Naive thymus-derived CD4-positive, alpha-beta T cell (primary cell): ENCODE measurements at regions not wholly inside any gene's neighbourhood (a gene's known extent, or its start where the extent isn't known, plus 50 kb on each side); places are given as distances from the start of the nearest gene placed in this dataset.

Experiments used
- ATAC-seq: fragments of 150-1000 bp; cut with Tn5 transposase; 2 replicates; pipeline ENCODE4 v1.10.0; 2021; ENCODE audit warnings: mild to moderate bottlenecking, moderate library complexity
- CTCF ChIA-PET: fragments of 350-600 bp; sonication (Branson Sonifier 250); formaldehyde crosslinking; loops from one replicate; lab custom pipeline; 2021; ENCODE audit warnings: antibody characterized with exemption; lab: Charles Lee
- POLR2A ChIA-PET: fragments of 350-600 bp; sonication (Branson Sonifier 250); formaldehyde crosslinking; loops from one replicate; lab custom pipeline; 2021; ENCODE audit warnings: antibody characterized with exemption, inconsistent platforms; lab: Charles Lee
- DNase-seq, 9 donors: peaks; one replicate each; pipeline versions ENCODE4 v3.0.0 to v3.0.0-alpha.2; 2020 to 2022; ENCODE audit warnings: mixed read lengths in 1 of 9
- H3K27ac ChIP-seq: one replicate; pipeline ENCODE4 v1.7.0; 2013; ENCODE audit warnings: mild to moderate bottlenecking, low read depth, low read length, moderate library complexity
- H3K27me3 ChIP-seq, 2 donors: one replicate each; pipeline ENCODE4 v1.7.0; 2013; ENCODE audit warnings: low read length in 2 of 2, mild to moderate bottlenecking in 2 of 2, moderate library complexity in 2 of 2; ENCODE audit not compliant: control insufficient read depth in 2 of 2, insufficient read depth in 2 of 2
- H3K36me3 ChIP-seq, 3 experiments: 1 replicate in 2 of 3; 2 replicates in 1 of 3; pipeline ENCODE4 v1.7.0; 2013; ENCODE audit warnings: low read length in 3 of 3, mild to moderate bottlenecking in 3 of 3, moderate library complexity in 1 of 3; ENCODE audit not compliant: insufficient read depth in 3 of 3, control insufficient read depth in 2 of 3
- H3K4me1 ChIP-seq, 2 donors: one replicate each; pipeline ENCODE4 v1.7.0; 2013; ENCODE audit warnings: low read length in 2 of 2, mild to moderate bottlenecking in 2 of 2, moderate library complexity in 1 of 2; ENCODE audit not compliant: control insufficient read depth in 2 of 2, insufficient read depth in 2 of 2
- H3K4me3 ChIP-seq: 2 replicates; pipeline ENCODE4 v1.7.0; 2013; ENCODE audit warnings: mild to moderate bottlenecking, low read length
- H3K9me3 ChIP-seq, 3 experiments: 1 replicate in 2 of 3; 2 replicates in 1 of 3; pipeline ENCODE4 v1.7.0; 2013; ENCODE audit warnings: low read length in 3 of 3; ENCODE audit not compliant: control insufficient read depth in 2 of 3
- H3K27ac Mint-ChIP-seq, 9 donors: one replicate each; pipeline ENCODE4 v1.8.0; 2020 to 2022; ENCODE audit warnings: mixed read lengths in 9 of 9, mild to moderate bottlenecking in 8 of 9, moderate library complexity in 5 of 9, inconsistent platforms in 2 of 9
- H3K27me3 Mint-ChIP-seq, 5 donors: one replicate each; pipeline ENCODE4 v1.8.0; 2021 to 2022; ENCODE audit warnings: mixed read lengths in 5 of 5, mild to moderate bottlenecking in 1 of 5
- H3K36me3 Mint-ChIP-seq, 5 donors: one replicate each; pipeline ENCODE4 v1.8.0; 2020 to 2022; ENCODE audit warnings: mixed read lengths in 5 of 5, mild to moderate bottlenecking in 3 of 5, inconsistent platforms in 1 of 5
- H3K4me1 Mint-ChIP-seq, 7 donors: one replicate each; pipeline ENCODE4 v1.8.0; 2020 to 2022; ENCODE audit warnings: mixed read lengths in 7 of 7, mild to moderate bottlenecking in 3 of 7, inconsistent platforms in 1 of 7
- H3K4me3 Mint-ChIP-seq, 10 donors: one replicate each; pipeline ENCODE4 v1.8.0; 2020 to 2022; ENCODE audit warnings: mild to moderate bottlenecking in 10 of 10, mixed read lengths in 10 of 10, moderate library complexity in 6 of 10, inconsistent platforms in 2 of 10
- H3K9me3 Mint-ChIP-seq, 11 donors: one replicate each; pipeline ENCODE4 v1.8.0; 2020 to 2022; ENCODE audit warnings: mixed read lengths in 11 of 11, mild to moderate bottlenecking in 4 of 11, inconsistent platforms in 1 of 11, moderate library complexity in 1 of 11
- intact Hi-C, 2 donors: fragments of 100-400 bp; cut with micrococcal nuclease; formaldehyde crosslinking; loops; one replicate each; pipeline ENCODE4 v1.15.1; 2023

- H3K27me3 ChIP-seq, result no peaks in the 10 kb centered on the region
- DNase-seq (no peak), ATAC-seq (no peak)
- intact Hi-C loops, result no loop called here
- Mint-ChIP-seq H3K4me1 (peaks cover 0 to 2% (median 0%) of the 10 kb centered on the region in 7 donors), H3K9me3 (peaks cover 0 to 1% (median 0%) of the 10 kb centered on the region in 11 donors), H3K4me3 (no peak overlapping the region), H3K36me3 (no peaks in the 10 kb centered on the region), H3K27me3 (peaks cover 0 to 9% (median 5%) of the 10 kb centered on the region in 5 donors), H3K27ac (no peak overlapping the region)
- ChIA-PET CTCF (no interaction called here), POLR2A (no interaction called here)
- H3K36me3 ChIP-seq, result no peaks in the 10 kb centered on the region
- no peaks in the 10 kb centered on the region for H3K9me3 ChIP-seq
- H3K4me1 ChIP-seq, result no peaks in the 10 kb centered on the region
- H3K4me3 ChIP-seq, result no peak overlapping the region
- H3K27ac ChIP-seq, result no peak overlapping the region
Measured at GRCh38 chr1:178627037-178627436, 98.0 kb upstream of the RALGPS2 start.

- Mint-ChIP-seq H3K9me3 (peaks cover 0 to 2% (median 0%) of the 10 kb centered on the region in 11 donors), H3K27ac (no peak overlapping the region), H3K4me3 (no peak overlapping the region), H3K36me3 (no peaks in the 10 kb centered on the region), H3K27me3 (peaks cover 0 to 9% (median 5%) of the 10 kb centered on the region in 5 donors), H3K4me1 (peaks cover 0 to 2% (median 0%) of the 10 kb centered on the region in 7 donors)
- no peak for ATAC-seq
- ChIA-PET CTCF (no interaction called here), POLR2A (interaction anchor here (0.7 kb wide), 1 partner anchor 19 kb away, joined by 3 read pairs; no protein-coding TSS in a partner anchor)
- Histone ChIP-seq H3K27me3 (no peaks in the 10 kb centered on the region), H3K27ac (no peak overlapping the region), H3K4me1 (no peaks in the 10 kb centered on the region), H3K9me3 (no peaks in the 10 kb centered on the region), H3K4me3 (no peak overlapping the region), H3K36me3 (no peaks in the 10 kb centered on the region)
- no peak for DNase-seq
- intact Hi-C loops, result no loop called here
Measured at GRCh38 chr1:178628637-178629251, 96.3 kb upstream of the RALGPS2 start.

DNA sequence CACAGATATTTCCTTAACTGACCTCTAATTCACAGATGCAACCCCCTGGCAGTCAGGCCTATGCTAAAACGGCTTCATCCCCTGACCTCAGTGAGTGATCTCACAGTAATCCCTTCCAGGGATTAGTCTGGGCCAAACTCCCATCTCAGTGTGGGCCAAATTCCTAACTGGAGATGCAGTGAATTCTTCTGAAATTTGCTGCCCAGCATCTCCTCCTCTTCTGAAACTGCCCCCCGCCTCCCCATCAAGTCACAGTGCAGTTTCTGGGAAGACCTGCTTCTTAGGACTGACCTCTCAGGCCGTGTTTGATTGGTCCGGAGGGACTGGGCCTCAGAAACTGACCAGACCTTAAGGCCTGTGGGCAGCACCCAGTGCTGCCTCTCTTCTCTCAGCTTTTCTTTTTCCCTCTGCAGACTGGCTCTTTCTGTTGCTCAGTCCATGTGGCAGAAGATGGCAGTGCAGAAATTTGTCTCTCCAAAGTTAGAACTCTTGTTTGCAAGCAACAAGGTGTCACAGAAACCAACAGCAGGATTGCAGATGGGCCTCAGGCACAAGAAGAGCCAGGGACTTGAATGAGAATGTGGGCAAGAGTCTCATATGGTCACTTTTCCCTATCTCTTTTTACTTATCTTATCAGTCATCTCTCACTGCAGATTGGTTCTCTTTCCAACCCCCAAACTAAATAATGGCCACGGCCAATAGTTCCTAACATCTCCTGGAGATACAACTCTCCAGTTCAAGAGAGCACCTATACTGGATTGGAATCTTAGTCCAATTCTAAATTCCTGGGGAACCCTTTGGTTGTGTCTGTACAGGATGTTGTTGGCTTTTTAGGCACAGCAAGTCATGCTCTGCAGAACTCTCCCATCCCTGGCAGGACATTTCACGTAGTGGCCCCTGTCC lies 95.5 kb upstream of the RALGPS2 start:
- ChIA-PET POLR2A (no interaction called here), CTCF (no interaction called here)
- intact Hi-C loops, result no loop called here
- Histone ChIP-seq H3K4me1 (no peaks in the 10 kb centered on the region), H3K9me3 (no peaks in the 10 kb centered on the region), H3K27me3 (no peaks in the 10 kb centered on the region), H3K4me3 (no peak overlapping the region), H3K27ac (no peak overlapping the region), H3K36me3 (no peaks in the 10 kb centered on the region)
- Mint-ChIP-seq H3K4me3 (no peak overlapping the region), H3K27ac (no peak overlapping the region), H3K27me3 (peaks cover 0 to 9% (median 5%) of the 10 kb centered on the region in 5 donors), H3K4me1 (peaks cover 0 to 2% (median 0%) of the 10 kb centered on the region in 7 donors), H3K36me3 (no peaks in the 10 kb centered on the region), H3K9me3 (peaks cover 0 to 2% (median 0%) of the 10 kb centered on the region in 11 donors)
- ATAC-seq (no peak), DNase-seq (no peak)

GRCh38 chr1:178630417-178630816 lies 94.6 kb upstream of the RALGPS2 start:
- ATAC-seq, result no peak
- H3K36me3 ChIP-seq, result no peaks in the 10 kb centered on the region
- ChIA-PET POLR2A (no interaction called here), CTCF (no interaction called here)
- no peak overlapping the region for H3K27ac ChIP-seq
- no peak overlapping the region for H3K4me3 Mint-ChIP-seq
- no peak for DNase-seq
- intact Hi-C loops, result no loop called here
- no peaks in the 10 kb centered on the region for H3K9me3 ChIP-seq
- H3K36me3 Mint-ChIP-seq, result no peaks in the 10 kb centered on the region
- H3K4me1 Mint-ChIP-seq, result peaks cover 0 to 2% (median 0%) of the 10 kb centered on the region in 7 donors
- H3K27ac Mint-ChIP-seq, result no peak overlapping the region
- H3K27me3 Mint-ChIP-seq, result peaks cover 0 to 6% (median 5%) of the 10 kb centered on the region in 5 donors
- no peaks in the 10 kb centered on the region for H3K27me3 ChIP-seq
- H3K9me3 Mint-ChIP-seq, result peaks cover 0 to 2% (median 0%) of the 10 kb centered on the region in 11 donors
- no peaks in the 10 kb centered on the region for H3K4me1 ChIP-seq
- H3K4me3 ChIP-seq, result no peak overlapping the region

GRCh38 chr1:178632653-178633052 lies 92.4 kb upstream of the RALGPS2 start:
- H3K4me1 Mint-ChIP-seq, result no peaks in the 10 kb centered on the region
- no peak overlapping the region for H3K4me3 Mint-ChIP-seq
- no peak overlapping the region for H3K4me3 ChIP-seq
- no peaks in the 10 kb centered on the region for H3K36me3 ChIP-seq
- ATAC-seq (no peak), DNase-seq (no peak)
- POLR2A ChIA-PET, result no interaction called here
- peaks cover 0 to 3% (median 0%) of the 10 kb centered on the region in 5 donors for H3K36me3 Mint-ChIP-seq
- no peaks in the 10 kb centered on the region for H3K9me3 ChIP-seq
- H3K27me3 ChIP-seq, result no peaks in the 10 kb centered on the region
- no peaks in the 10 kb centered on the region for H3K27me3 Mint-ChIP-seq
- CTCF ChIA-PET, result no interaction called here
- H3K27ac ChIP-seq, result no peak overlapping the region
- H3K27ac Mint-ChIP-seq, result no peak overlapping the region
- H3K9me3 Mint-ChIP-seq, result peaks cover 0 to 2% (median 0%) of the 10 kb centered on the region in 11 donors
- no peaks in the 10 kb centered on the region for H3K4me1 ChIP-seq
- intact Hi-C loops, result no loop called here

DNA sequence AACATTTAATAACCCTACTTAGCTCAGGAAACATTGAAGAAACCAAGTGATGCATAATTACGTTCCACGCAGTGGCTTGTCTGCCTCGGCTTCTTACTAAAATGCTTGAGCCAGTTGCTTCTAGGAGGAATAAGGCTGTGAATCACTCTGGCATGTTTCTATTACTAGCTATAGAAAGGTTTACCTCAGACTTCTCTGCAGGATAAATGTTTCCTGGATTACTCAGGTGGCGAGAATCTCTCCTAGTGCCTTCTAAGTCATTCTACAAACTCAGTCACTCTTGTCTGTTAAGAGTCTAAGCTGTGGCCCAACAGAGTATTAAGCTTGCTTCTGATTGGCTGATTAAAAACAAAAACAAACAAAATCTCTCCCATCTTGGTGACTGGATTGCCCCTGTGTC lies 92.0 kb upstream of the RALGPS2 start:
- no peaks in the 10 kb centered on the region for H3K4me1 Mint-ChIP-seq
- Histone ChIP-seq H3K27me3 (no peaks in the 10 kb centered on the region), H3K4me3 (no peak overlapping the region), H3K36me3 (no peaks in the 10 kb centered on the region), H3K9me3 (no peaks in the 10 kb centered on the region), H3K4me1 (no peaks in the 10 kb centered on the region), H3K27ac (no peak overlapping the region)
- ATAC-seq (no peak), DNase-seq (no peak)
- ChIA-PET CTCF (no interaction called here), POLR2A (no interaction called here)
- H3K4me3 Mint-ChIP-seq, result no peak overlapping the region
- intact Hi-C loops, result no loop called here
- H3K36me3 Mint-ChIP-seq, result peaks cover 0 to 3% (median 0%) of the 10 kb centered on the region in 5 donors
- H3K9me3 Mint-ChIP-seq, result peaks cover 0 to 2% (median 0%) of the 10 kb centered on the region in 11 donors
- peak overlapping the region in 1 of 9 donors; percentile 25 for H3K27ac Mint-ChIP-seq
- H3K27me3 Mint-ChIP-seq, result no peaks in the 10 kb centered on the region
